DOHH2 (cell line): ENCODE measurements at regions not wholly inside any gene's neighbourhood (a gene's known extent, or its start where the extent isn't known, plus 50 kb on each side); places are given as distances from the start of the nearest gene placed in this dataset.

Experiments used
- H3F3A ChIP-seq: fragments of 200-600 bp; sonication (generic), shearing (Covaris generic); 2 replicates; pipeline ENCODE4 v1.6.0; 2016; ENCODE audit warnings: antibody characterized with exemption, mild to moderate bottlenecking; ENCODE audit not compliant: control insufficient read depth, insufficient read depth
- H3K27ac ChIP-seq: fragments of 200-600 bp; sonication (generic); 2 replicates; pipeline ENCODE4 v1.5.1; 2014; ENCODE audit warnings: low read depth, mild to moderate bottlenecking, low read length, moderate library complexity
- H3K27me3 ChIP-seq: fragments of 200-600 bp; sonication (generic); 2 replicates; pipeline ENCODE4 v1.6.1; 2014; ENCODE audit warnings: mild to moderate bottlenecking, low read length, mixed read lengths; ENCODE audit not compliant: control insufficient read depth
- H3K36me3 ChIP-seq: fragments of 200-600 bp; sonication (generic); 2 replicates; pipeline ENCODE4 v1.6.1; 2014; ENCODE audit warnings: mild to moderate bottlenecking, low read length, moderate library complexity, mixed read lengths; ENCODE audit not compliant: control insufficient read depth
- H3K4me1 ChIP-seq: fragments of 200-600 bp; sonication (generic); 2 replicates; pipeline ENCODE4 v1.6.1; 2014; ENCODE audit warnings: mild to moderate bottlenecking, low read length, mixed read lengths; ENCODE audit not compliant: control insufficient read depth
- H3K4me2 ChIP-seq: fragments of 200-600 bp; sonication (generic); 2 replicates; pipeline ENCODE4 v1.6.0; 2014; ENCODE audit warnings: mild to moderate bottlenecking, low read length, moderate library complexity
- H3K4me3 ChIP-seq: fragments of 200-600 bp; sonication (generic); 2 replicates; pipeline ENCODE4 v1.5.1; 2014; ENCODE audit warnings: mild to moderate bottlenecking, low read length, mixed read lengths
- H3K79me2 ChIP-seq: fragments of 200-600 bp; sonication (generic); 2 replicates; pipeline ENCODE4 v1.6.1; 2014; ENCODE audit warnings: mild to moderate bottlenecking, low read length, mixed read lengths; ENCODE audit not compliant: control insufficient read depth
- H3K9me2 ChIP-seq: fragments of 200-600 bp; sonication (generic); replicated peaks from 2 replicates; pipeline ENCODE4 v1.6.1; 2014; ENCODE audit warnings: mild to moderate bottlenecking, low read length, mixed read lengths; ENCODE audit not compliant: control insufficient read depth
- H3K9me3 ChIP-seq: fragments of 200-600 bp; sonication (generic); 2 replicates; pipeline ENCODE4 v1.6.1; 2014; ENCODE audit warnings: antibody characterized with exemption, low read length, mixed read lengths; ENCODE audit not compliant: control insufficient read depth, insufficient read depth
- H4K20me1 ChIP-seq: fragments of 200-600 bp; sonication (generic); 2 replicates; pipeline ENCODE4 v1.6.0; 2014; ENCODE audit warnings: low read depth, mild to moderate bottlenecking, antibody characterized with exemption, low read length, moderate library complexity; ENCODE audit not compliant: control insufficient read depth, insufficient read depth
- EZH2phosphoT487 ChIP-seq: fragments of 200-600 bp; sonication (generic); IDR thresholded peaks from 2 replicates; pipeline ENCODE4 v1.6.1; 2017; ENCODE audit warnings: borderline replicate concordance, mild to moderate bottlenecking, antibody characterized with exemption, low read length, moderate library complexity, mixed read lengths
- TF ChIP-seq, protein P1 (sequence below): fragments of 200-600 bp; sonication (generic); IDR thresholded peaks from one replicate; pipeline ENCODE4 v1.5.1; 2014; ENCODE audit warnings: antibody characterized with exemption, mild to moderate bottlenecking, low read depth, low read length; ENCODE audit not compliant: poor library complexity, severe bottlenecking

DNA sequence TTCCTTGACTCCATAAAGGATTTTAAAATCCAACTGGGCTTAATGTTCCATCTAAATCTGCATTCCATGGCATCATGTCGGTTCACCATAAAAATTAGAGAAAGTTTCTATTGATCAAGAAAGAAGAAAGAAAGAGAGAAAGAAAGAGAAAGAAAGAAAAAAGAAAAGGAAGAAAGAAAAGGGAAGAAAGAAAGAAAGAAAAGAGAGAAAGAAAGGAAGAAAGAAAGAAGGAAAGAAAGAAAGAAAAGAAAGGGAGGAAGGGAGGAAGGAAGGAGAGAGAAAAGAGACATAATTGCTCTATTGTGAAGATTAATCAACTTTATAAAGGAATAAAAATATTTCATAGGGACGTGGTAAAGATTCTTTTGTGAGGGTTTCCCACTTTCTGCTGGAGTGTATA is 329.2 kb downstream of the DLEU7 start:
- Histone ChIP-seq H4K20me1 (no peaks in the 10 kb centered on the region), H3K4me1 (peaks cover 96% of the 10 kb centered on the region), H3K9me3 (peaks cover 9% of the 10 kb centered on the region; the same call in 1 of the 2 replicates), H3F3A (peaks cover 29% of the 10 kb centered on the region), H3K4me3 (peak overlapping the region; percentile 83), H3K9me2 (no peaks in the 10 kb centered on the region), H3K27ac (peak overlapping the region; percentile 96), H3K4me2 (peak overlapping the region; percentile 98), H3K79me2 (no peaks in the 10 kb centered on the region), H3K36me3 (peaks cover 36% of the 10 kb centered on the region), H3K27me3 (no peaks in the 10 kb centered on the region)
- no peak for TF ChIP-seq EZH2phosphoT487
- TF ChIP-seq, protein P1, sequence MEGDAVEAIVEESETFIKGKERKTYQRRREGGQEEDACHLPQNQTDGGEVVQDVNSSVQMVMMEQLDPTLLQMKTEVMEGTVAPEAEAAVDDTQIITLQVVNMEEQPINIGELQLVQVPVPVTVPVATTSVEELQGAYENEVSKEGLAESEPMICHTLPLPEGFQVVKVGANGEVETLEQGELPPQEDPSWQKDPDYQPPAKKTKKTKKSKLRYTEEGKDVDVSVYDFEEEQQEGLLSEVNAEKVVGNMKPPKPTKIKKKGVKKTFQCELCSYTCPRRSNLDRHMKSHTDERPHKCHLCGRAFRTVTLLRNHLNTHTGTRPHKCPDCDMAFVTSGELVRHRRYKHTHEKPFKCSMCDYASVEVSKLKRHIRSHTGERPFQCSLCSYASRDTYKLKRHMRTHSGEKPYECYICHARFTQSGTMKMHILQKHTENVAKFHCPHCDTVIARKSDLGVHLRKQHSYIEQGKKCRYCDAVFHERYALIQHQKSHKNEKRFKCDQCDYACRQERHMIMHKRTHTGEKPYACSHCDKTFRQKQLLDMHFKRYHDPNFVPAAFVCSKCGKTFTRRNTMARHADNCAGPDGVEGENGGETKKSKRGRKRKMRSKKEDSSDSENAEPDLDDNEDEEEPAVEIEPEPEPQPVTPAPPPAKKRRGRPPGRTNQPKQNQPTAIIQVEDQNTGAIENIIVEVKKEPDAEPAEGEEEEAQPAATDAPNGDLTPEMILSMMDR = no peak

DNA sequence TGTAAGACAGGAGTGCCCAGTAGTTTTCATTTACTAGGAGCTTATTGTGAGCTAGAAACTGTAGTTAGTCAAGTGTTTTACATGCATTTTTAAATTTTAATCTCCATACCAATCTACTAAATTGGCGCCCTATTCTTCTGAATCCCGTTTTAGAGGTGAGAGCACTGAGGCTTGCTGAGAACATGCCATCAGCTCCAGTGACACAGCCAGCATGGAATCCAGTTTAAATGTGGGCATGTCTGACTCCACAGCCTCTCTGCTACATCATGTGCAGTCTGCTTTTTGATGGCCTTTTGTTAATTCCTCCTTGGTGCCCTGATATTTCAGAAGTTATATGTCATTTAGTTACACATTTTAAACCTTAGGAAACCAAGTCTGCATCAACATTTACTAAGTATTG is 325.4 kb downstream of the DLEU7 start:
- Histone ChIP-seq H3K4me1 (peaks cover 100% of the 10 kb centered on the region), H4K20me1 (no peaks in the 10 kb centered on the region), H3F3A (peaks cover 18% of the 10 kb centered on the region), H3K79me2 (no peaks in the 10 kb centered on the region), H3K27ac (no peak overlapping the region), H3K36me3 (peaks cover 20% of the 10 kb centered on the region), H3K9me2 (no peaks in the 10 kb centered on the region), H3K4me3 (no peak overlapping the region), H3K9me3 (no peaks in the 10 kb centered on the region), H3K4me2 (no peak overlapping the region), H3K27me3 (no peaks in the 10 kb centered on the region)
- TF ChIP-seq, protein P1 = no peak
- TF ChIP-seq EZH2phosphoT487 = no peak

DNA sequence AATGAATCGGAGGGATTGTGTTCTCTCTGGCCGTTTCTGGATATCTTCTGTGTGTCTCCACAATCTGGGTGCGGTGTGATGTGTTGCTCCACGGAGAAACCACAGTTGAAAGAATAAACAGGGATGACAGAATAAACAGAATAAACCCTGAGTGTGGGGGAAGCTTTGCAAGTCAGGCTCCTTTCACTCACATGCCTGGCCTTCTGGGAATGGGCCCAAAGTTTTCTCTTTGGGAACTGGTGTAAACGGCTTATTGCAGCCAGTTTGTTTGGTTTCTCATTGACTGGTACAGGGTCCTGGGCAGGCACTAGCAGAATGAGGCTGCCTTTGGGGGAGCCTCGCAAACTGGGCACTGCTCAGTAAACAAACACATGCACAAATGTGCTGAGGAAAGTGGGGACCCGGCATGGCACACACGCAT is 324.7 kb downstream of the DLEU7 start:
- H3K4me2 ChIP-seq = no peak overlapping the region
- H3K9me3 ChIP-seq = no peaks in the 10 kb centered on the region
- no peak overlapping the region for H3K27ac ChIP-seq
- no peaks in the 10 kb centered on the region for H4K20me1 ChIP-seq
- TF ChIP-seq EZH2phosphoT487 = no peak
- TF ChIP-seq, protein P1 = no peak
- no peaks in the 10 kb centered on the region for H3K79me2 ChIP-seq
- no peaks in the 10 kb centered on the region for H3K27me3 ChIP-seq
- H3K4me1 ChIP-seq = peaks cover 100% of the 10 kb centered on the region
- H3K4me3 ChIP-seq = no peak overlapping the region
- peaks cover 20% of the 10 kb centered on the region for H3K36me3 ChIP-seq
- H3K9me2 ChIP-seq = no peaks in the 10 kb centered on the region
- H3F3A ChIP-seq = peaks cover 11% of the 10 kb centered on the region
